SK-N-SH (cell line): ENCODE measurements at regions not wholly inside any gene's neighbourhood (a gene's known extent, or its start where the extent isn't known, plus 50 kb on each side); places are given as distances from the start of the nearest gene placed in this dataset.

Experiments used
- CTCF ChIA-PET: fragments of 300-600, 350-600 bp; formaldehyde crosslinking; extraction: SDS; loops from one replicate; lab custom pipeline; 2021; lab: Yijun Ruan, JAX
- POLR2A ChIA-PET: fragments of 350-600 bp; sonication (Branson Sonifier 250); formaldehyde crosslinking; extraction: SDS; loops from one replicate; lab custom pipeline; 2020; ENCODE audit warnings: antibody characterized with exemption, inconsistent platforms; lab: Yijun Ruan, JAX
- DNase-seq: peaks from one replicate; pipeline ENCODE4 v3.0.0; 2012
- H2AFZ ChIP-seq: fragments of 200-600 bp; sonication (generic); 2 replicates; pipeline ENCODE4 v1.8.1; 2016; ENCODE audit warnings: antibody characterized with exemption, mild to moderate bottlenecking, low read depth
- H3F3A ChIP-seq: fragments of 200-600 bp; sonication (generic); replicated peaks from 2 replicates; pipeline ENCODE3; 2016; ENCODE audit warnings: antibody characterized with exemption, mild to moderate bottlenecking; ENCODE audit not compliant: insufficient read depth
- H3K27ac ChIP-seq, 2 experiments: fragments of 200-500 bp in 1 of 2; fragments of 200-600 bp in 1 of 2; sonication (Bioruptor generic) in 1 of 2; sonication (generic), shearing (Covaris generic) in 1 of 2; 2 replicates each; pipeline versions ENCODE4 v1.5.1 to v1.6.1; 2014 to 2016; ENCODE audit warnings: low read depth in 2 of 2, inconsistent platforms in 1 of 2, low read length in 1 of 2, mild to moderate bottlenecking in 1 of 2, mixed read lengths in 1 of 2
- H3K27me3 ChIP-seq: fragments of 200-600 bp; sonication (generic), shearing (Covaris generic); 2 replicates; pipeline ENCODE4 v1.6.1; 2016; ENCODE audit warnings: mixed run types; ENCODE audit not compliant: insufficient read depth
- H3K36me3 ChIP-seq, 2 experiments: fragments of 200-500 bp in 1 of 2; fragments of 200-600 bp in 1 of 2; sonication (Bioruptor generic) in 1 of 2; sonication (generic) in 1 of 2; replicated peaks in 1 of 2; 2 replicates each; pipeline versions ENCODE3 to v1.5.1; 2014 to 2016; ENCODE audit warnings: low read length in 1 of 2, mild to moderate bottlenecking in 1 of 2; ENCODE audit not compliant: insufficient read depth in 2 of 2, control insufficient read depth in 1 of 2
- H3K4me1 ChIP-seq, 2 experiments: fragments of 200-500 bp in 1 of 2; fragments of 200-600 bp in 1 of 2; sonication (Bioruptor generic) in 1 of 2; sonication (generic), shearing (Covaris generic) in 1 of 2; 2 replicates each; pipeline versions ENCODE4 v1.5.1 to v1.6.1; 2014 to 2016; ENCODE audit warnings: low read depth in 1 of 2, low read length in 1 of 2, mixed run types in 1 of 2; ENCODE audit not compliant: insufficient read depth in 2 of 2, control insufficient read depth in 1 of 2
- H3K4me2 ChIP-seq: fragments of 200-600 bp; sonication (generic), shearing (Covaris generic); 2 replicates; pipeline ENCODE4 v1.6.1; 2017; ENCODE audit warnings: mixed run types
- H3K4me3 ChIP-seq, 2 experiments: fragments of 200-500 bp in 1 of 2; fragments of 200-600 bp in 1 of 2; sonication (Bioruptor generic) in 1 of 2; sonication (generic), shearing (Covaris generic) in 1 of 2; 2 replicates each; pipeline versions ENCODE4 v1.5.1 to v1.8.1; 2014 to 2016; ENCODE audit warnings: low read depth in 2 of 2, inconsistent platforms in 1 of 2, low read length in 1 of 2, mild to moderate bottlenecking in 1 of 2, mixed read lengths in 1 of 2, moderate library complexity in 1 of 2
- H3K79me2 ChIP-seq: fragments of 200-600 bp; sonication (generic); 2 replicates; pipeline ENCODE4 v1.8.1; 2017; ENCODE audit warnings: mild to moderate bottlenecking; ENCODE audit not compliant: insufficient read depth
- H3K9ac ChIP-seq: fragments of 200-600 bp; sonication (generic); 2 replicates; pipeline ENCODE4 v1.6.1; 2017; ENCODE audit warnings: mixed run types
- H3K9me2 ChIP-seq: fragments of 200-600 bp; sonication (generic); 2 replicates; pipeline ENCODE4 v1.6.1; 2017; ENCODE audit warnings: mixed run types
- H3K9me3 ChIP-seq: fragments of 200-600 bp; sonication (generic); 2 replicates; pipeline ENCODE4 v1.6.1; 2017; ENCODE audit warnings: mixed run types, mild to moderate bottlenecking, moderate library complexity
- H4K20me1 ChIP-seq: fragments of 200-600 bp; sonication (generic); 2 replicates; pipeline ENCODE4 v1.6.1; 2017; ENCODE audit warnings: mild to moderate bottlenecking, mixed run types; ENCODE audit not compliant: insufficient read depth
- CTCF ChIP-seq: fragments of 200-600 bp; sonication (generic); IDR thresholded peaks from 2 replicates; pipeline ENCODE4 v1.6.1; 2017; ENCODE audit warnings: antibody characterized with exemption, mild to moderate bottlenecking, moderate library complexity
- IRF3 ChIP-seq: fragments of 150-350 bp; IDR thresholded peaks from 2 replicates; pipeline ENCODE4 v1.6.1; 2016; ENCODE audit warnings: mild to moderate bottlenecking, low read depth, low read length
- MEF2A ChIP-seq: IDR thresholded peaks from 2 replicates; pipeline ENCODE4 v1.4.0; 2012; ENCODE audit warnings: low read depth, borderline replicate concordance
- MXI1 ChIP-seq: IDR thresholded peaks from 2 replicates; pipeline ENCODE4 v1.6.1; 2012; ENCODE audit warnings: mild to moderate bottlenecking, low read depth, low read length, improper control_type of control experiment
- NRF1 ChIP-seq: IDR thresholded peaks from 2 replicates; pipeline ENCODE4 v1.6.1; 2012; ENCODE audit warnings: low read depth, mild to moderate bottlenecking, low read length
- POLR2AphosphoS5 ChIP-seq: IDR thresholded peaks from 2 replicates; pipeline ENCODE4 v1.6.1; 2012; ENCODE audit warnings: low read depth, low read length
- REST ChIP-seq: IDR thresholded peaks from 2 replicates; pipeline ENCODE4 v1.6.1; 2012; ENCODE audit warnings: mild to moderate bottlenecking, low read depth, low read length, moderate library complexity
- RXRA ChIP-seq: IDR thresholded peaks from 2 replicates; pipeline ENCODE4 v1.4.0; 2012; ENCODE audit warnings: low read depth, mild to moderate bottlenecking, borderline replicate concordance
- SMC3 ChIP-seq: IDR thresholded peaks from 2 replicates; pipeline ENCODE4 v1.6.1; 2012; ENCODE audit warnings: low read depth, low read length, improper control_type of control experiment
- TAF1 ChIP-seq: IDR thresholded peaks from 2 replicates; pipeline ENCODE4 v1.6.1; 2012; ENCODE audit warnings: low read depth, mild to moderate bottlenecking, low read length, moderate library complexity, borderline replicate concordance
- TEAD4 ChIP-seq: IDR thresholded peaks from 2 replicates; pipeline ENCODE4 v1.4.0; 2012; ENCODE audit warnings: mild to moderate bottlenecking, borderline replicate concordance; ENCODE audit not compliant: insufficient read depth
- WGBS: methylation state at CpG from one replicate; pipeline ENCODE4 v1.1.6; 2017; ENCODE audit warnings: low lambda C conversion rate; 5-methylcytosine and 5-hydroxymethylcytosine counted together

- TF ChIP-seq REST (no peak), SMC3 (no peak), IRF3 (no peak), TEAD4 (no peak), POLR2AphosphoS5 (no peak), MXI1 (no peak), NRF1 (no peak), CTCF (no peak), TAF1 (no peak), MEF2A (no peak), RXRA (no peak)
Observed at GRCh38 chr18:78620326-78620725, 359.3 kb upstream of the SALL3 start (continued).

GRCh38 chr18:78621141-78621755 lies 358.4 kb upstream of the SALL3 start:
- no peak overlapping the region for H2AFZ ChIP-seq
- WGBS = 39% methylated on average over 7 of the region's 9 CpGs
- H3K79me2 ChIP-seq = no peaks in the 10 kb centered on the region
- H3K4me1 ChIP-seq = no peaks in the 10 kb centered on the region
- DNase-seq = no peak
- no peak overlapping the region for H3K4me3 ChIP-seq
- POLR2A ChIA-PET = no interaction called here
- H3K27ac ChIP-seq = no peak overlapping the region
- no peak for TF ChIP-seq POLR2AphosphoS5
- no peak overlapping the region for H3K4me2 ChIP-seq
- H3K9ac ChIP-seq = no peak overlapping the region
- H3F3A ChIP-seq = no peaks in the 10 kb centered on the region
- no peaks in the 10 kb centered on the region for H3K9me2 ChIP-seq
- CTCF ChIA-PET = no interaction called here
- no peaks in the 10 kb centered on the region for H4K20me1 ChIP-seq
- no peaks in the 10 kb centered on the region for H3K9me3 ChIP-seq
- H3K36me3 ChIP-seq = no peaks in the 10 kb centered on the region
- H3K27me3 ChIP-seq = no peaks in the 10 kb centered on the region
